Activated naive CD8-positive, alpha-beta T cell (primary cell): ENCODE measurements at regions not wholly inside any gene's neighbourhood (a gene's known extent, or its start where the extent isn't known, plus 50 kb on each side); places are given as distances from the start of the nearest gene placed in this dataset.

Source experiments
- H3K27ac Mint-ChIP-seq: one replicate; pipeline ENCODE4 v1.8.0; 2021; ENCODE audit warnings: mixed read lengths
- H3K27me3 Mint-ChIP-seq: one replicate; pipeline ENCODE4 v1.8.0; 2021; ENCODE audit warnings: mixed read lengths
- H3K36me3 Mint-ChIP-seq: one replicate; pipeline ENCODE4 v1.8.0; 2021; ENCODE audit warnings: mixed read lengths
- H3K4me1 Mint-ChIP-seq: one replicate; pipeline ENCODE4 v1.8.0; 2021; ENCODE audit warnings: low read depth, mixed read lengths
- H3K4me3 Mint-ChIP-seq: one replicate; pipeline ENCODE4 v1.8.0; 2021; ENCODE audit warnings: mild to moderate bottlenecking, mixed read lengths
- H3K9me3 Mint-ChIP-seq: one replicate; pipeline ENCODE4 v1.8.0; 2021; ENCODE audit warnings: low read depth, mixed read lengths

DNA sequence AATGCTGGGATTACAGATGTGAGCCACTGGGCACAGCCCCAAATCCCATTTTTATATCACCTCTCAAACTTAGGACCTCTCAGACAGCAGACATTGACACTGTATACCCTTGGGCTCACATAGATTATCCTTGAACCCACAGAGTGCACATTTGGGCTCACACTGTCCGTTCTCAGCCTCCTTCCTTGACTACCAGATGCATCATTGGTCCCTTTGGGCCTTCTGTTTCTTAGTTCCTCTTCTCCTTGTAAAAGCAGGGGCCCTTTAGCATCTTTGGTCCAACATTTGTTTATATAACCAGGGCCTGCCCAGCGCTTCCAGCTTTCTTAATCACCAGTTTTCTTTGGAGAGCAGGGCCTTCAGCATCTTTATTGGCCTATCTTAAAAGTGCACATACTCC lies 126.2 kb downstream of the SEC61B start:
- no peaks in the 10 kb centered on the region for H3K9me3 Mint-ChIP-seq
- H3K36me3 Mint-ChIP-seq: no peaks in the 10 kb centered on the region
- no peak overlapping the region for H3K4me3 Mint-ChIP-seq
- no peaks in the 10 kb centered on the region for H3K4me1 Mint-ChIP-seq
- no peak overlapping the region for H3K27ac Mint-ChIP-seq
- no peaks in the 10 kb centered on the region for H3K27me3 Mint-ChIP-seq

DNA sequence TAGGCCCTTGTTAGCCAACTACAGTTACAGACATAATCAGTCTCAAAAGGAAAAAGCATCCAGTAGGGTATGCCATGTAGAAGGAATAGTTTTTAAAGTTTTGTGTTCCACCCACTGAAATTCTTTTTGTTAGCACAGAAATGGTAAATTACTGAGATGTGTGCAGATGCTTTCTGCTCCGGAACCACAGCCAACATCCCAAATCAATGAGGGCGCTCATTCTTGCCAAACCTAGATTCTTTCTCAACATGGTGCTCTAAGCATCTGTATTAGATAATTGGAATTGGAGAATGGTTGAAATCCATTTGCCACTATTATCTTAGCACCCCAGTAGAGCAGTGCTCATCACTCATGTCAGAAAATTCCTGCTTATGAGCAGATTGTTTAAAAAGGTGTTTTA lies 127.8 kb downstream of the SEC61B start:
- Mint-ChIP-seq H3K27me3 (no peaks in the 10 kb centered on the region), H3K27ac (no peak overlapping the region), H3K9me3 (no peaks in the 10 kb centered on the region), H3K36me3 (no peaks in the 10 kb centered on the region), H3K4me1 (no peaks in the 10 kb centered on the region), H3K4me3 (no peak overlapping the region)

- Mint-ChIP-seq H3K4me3 (no peak overlapping the region), H3K9me3 (no peaks in the 10 kb centered on the region), H3K36me3 (no peaks in the 10 kb centered on the region), H3K4me1 (no peaks in the 10 kb centered on the region), H3K27ac (no peak overlapping the region), H3K27me3 (no peaks in the 10 kb centered on the region)
Observed at GRCh38 chr9:99350461-99350860, 128.4 kb downstream of the SEC61B start.

GRCh38 chr9:99351647-99352046 lies 129.6 kb downstream of the SEC61B start:
- Mint-ChIP-seq H3K4me1 (no peaks in the 10 kb centered on the region), H3K27ac (no peak overlapping the region), H3K9me3 (no peaks in the 10 kb centered on the region), H3K36me3 (no peaks in the 10 kb centered on the region), H3K4me3 (no peak overlapping the region), H3K27me3 (no peaks in the 10 kb centered on the region)

GRCh38 chr9:99352826-99353225 lies 130.7 kb downstream of the SEC61B start:
- no peaks in the 10 kb centered on the region for H3K27me3 Mint-ChIP-seq
- no peak overlapping the region for H3K4me3 Mint-ChIP-seq
- no peaks in the 10 kb centered on the region for H3K9me3 Mint-ChIP-seq
- no peaks in the 10 kb centered on the region for H3K4me1 Mint-ChIP-seq
- H3K36me3 Mint-ChIP-seq: no peaks in the 10 kb centered on the region
- H3K27ac Mint-ChIP-seq: no peak overlapping the region

- no peaks in the 10 kb centered on the region for H3K9me3 Mint-ChIP-seq
- peaks cover 2% of the 10 kb centered on the region for H3K27me3 Mint-ChIP-seq
- no peaks in the 10 kb centered on the region for H3K4me1 Mint-ChIP-seq
- no peak overlapping the region for H3K27ac Mint-ChIP-seq
- H3K4me3 Mint-ChIP-seq: no peak overlapping the region
- H3K36me3 Mint-ChIP-seq: no peaks in the 10 kb centered on the region
Observed at GRCh38 chr9:99353408-99353807, 131.3 kb downstream of the SEC61B start.

GRCh38 chr9:99354104-99354503 lies 132.0 kb downstream of the SEC61B start:
- Mint-ChIP-seq H3K4me3 (no peak overlapping the region), H3K4me1 (no peaks in the 10 kb centered on the region), H3K9me3 (no peaks in the 10 kb centered on the region), H3K27me3 (peaks cover 5% of the 10 kb centered on the region), H3K27ac (no peak overlapping the region), H3K36me3 (no peaks in the 10 kb centered on the region)

DNA sequence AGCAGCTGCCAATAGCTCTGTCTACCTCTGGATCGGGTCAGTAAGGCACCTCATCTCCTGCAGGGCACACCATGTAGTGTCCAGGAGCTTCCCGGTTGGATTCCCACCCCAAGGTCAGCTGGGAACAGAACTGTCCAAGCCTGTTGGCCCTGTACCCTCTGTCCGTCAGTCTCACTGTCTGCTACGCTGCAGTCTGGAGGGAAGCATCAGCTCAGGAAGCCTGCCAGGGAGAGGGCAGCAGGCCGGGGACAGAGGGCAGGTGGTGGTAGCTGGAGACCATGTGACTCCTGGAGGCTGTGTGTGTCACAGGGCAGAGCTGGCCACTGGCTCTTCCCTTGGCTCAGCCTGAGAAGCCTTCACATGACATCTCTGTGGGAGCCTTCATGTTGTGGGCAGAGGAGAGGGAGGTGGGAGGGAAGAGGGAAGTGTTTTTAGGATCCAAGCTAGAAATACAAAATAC lies 134.5 kb downstream of the SEC61B start:
- Mint-ChIP-seq H3K27me3 (peaks cover 19% of the 10 kb centered on the region), H3K36me3 (no peaks in the 10 kb centered on the region), H3K4me3 (no peak overlapping the region), H3K4me1 (no peaks in the 10 kb centered on the region), H3K27ac (no peak overlapping the region), H3K9me3 (no peaks in the 10 kb centered on the region)

GRCh38 chr9:99357575-99357974 lies 135.5 kb downstream of the SEC61B start:
- no peaks in the 10 kb centered on the region for H3K9me3 Mint-ChIP-seq
- no peak overlapping the region for H3K27ac Mint-ChIP-seq
- no peaks in the 10 kb centered on the region for H3K4me1 Mint-ChIP-seq
- no peaks in the 10 kb centered on the region for H3K36me3 Mint-ChIP-seq
- peaks cover 19% of the 10 kb centered on the region for H3K27me3 Mint-ChIP-seq
- no peak overlapping the region for H3K4me3 Mint-ChIP-seq

DNA sequence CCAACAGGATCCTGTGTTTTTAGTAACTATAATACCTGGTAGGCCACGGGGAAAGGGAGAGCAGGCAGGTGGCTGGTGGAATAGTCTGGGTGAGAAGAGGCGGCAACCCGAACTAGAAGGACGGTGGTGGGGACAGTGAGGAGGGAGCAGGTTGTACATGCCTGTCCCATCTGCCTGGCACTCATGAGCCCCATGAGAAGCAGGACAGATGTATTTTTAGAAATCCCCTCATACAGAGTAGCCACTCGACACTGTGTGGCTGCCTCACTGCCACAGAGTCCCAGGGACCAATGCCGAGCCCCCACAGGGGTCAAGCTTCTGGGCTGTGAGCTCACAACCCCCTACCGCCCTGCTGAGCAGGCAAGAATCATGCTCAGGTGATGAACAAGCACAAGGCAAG lies 136.6 kb downstream of the SEC61B start:
- H3K4me3 Mint-ChIP-seq: no peak overlapping the region
- no peak overlapping the region for H3K27ac Mint-ChIP-seq
- H3K9me3 Mint-ChIP-seq: no peaks in the 10 kb centered on the region
- no peaks in the 10 kb centered on the region for H3K36me3 Mint-ChIP-seq
- peaks cover 23% of the 10 kb centered on the region for H3K27me3 Mint-ChIP-seq
- no peaks in the 10 kb centered on the region for H3K4me1 Mint-ChIP-seq

DNA sequence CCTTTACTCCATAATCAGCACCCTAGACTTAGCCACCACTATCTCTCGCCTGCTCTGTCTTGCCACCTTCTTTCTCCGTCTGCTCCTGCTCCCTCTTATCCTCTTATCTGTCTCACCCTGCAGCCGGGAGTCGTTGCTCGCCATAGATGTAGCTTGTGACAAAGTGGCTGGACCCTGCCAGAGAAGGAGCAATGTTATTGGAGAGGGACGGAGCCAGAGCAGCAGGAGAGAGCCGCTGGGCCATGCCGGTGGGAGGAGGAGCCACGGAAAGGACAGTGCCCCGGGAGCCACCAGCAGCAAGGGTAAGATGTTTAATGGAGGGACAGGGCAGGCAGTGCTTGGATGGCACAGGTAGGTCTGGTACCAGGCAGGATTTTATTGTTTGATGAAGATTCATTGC lies 137.3 kb downstream of the SEC61B start:
- H3K9me3 Mint-ChIP-seq: no peaks in the 10 kb centered on the region
- H3K27me3 Mint-ChIP-seq: peaks cover 25% of the 10 kb centered on the region
- H3K4me3 Mint-ChIP-seq: no peak overlapping the region
- no peaks in the 10 kb centered on the region for H3K4me1 Mint-ChIP-seq
- no peaks in the 10 kb centered on the region for H3K36me3 Mint-ChIP-seq
- H3K27ac Mint-ChIP-seq: no peak overlapping the region

DNA sequence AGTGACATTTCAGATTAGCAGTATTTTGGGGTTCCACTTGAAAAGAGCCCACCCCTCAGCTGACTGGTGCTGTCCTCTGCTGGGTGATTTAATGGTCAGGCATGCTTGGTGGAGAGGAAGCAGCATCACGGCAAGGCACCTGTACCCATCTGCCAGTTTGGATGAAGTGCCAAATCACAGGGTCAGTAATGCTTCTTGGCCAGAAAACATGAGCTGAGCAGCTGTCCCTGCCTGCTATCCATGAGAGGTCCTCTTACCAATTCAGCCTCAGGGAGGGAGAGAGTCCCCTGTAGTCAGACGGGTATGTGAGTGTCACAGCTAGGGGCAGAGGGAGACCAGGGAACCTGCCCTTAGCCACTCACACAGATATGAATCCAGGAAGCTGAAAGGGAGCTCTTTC lies 137.9 kb downstream of the SEC61B start:
- peaks cover 25% of the 10 kb centered on the region for H3K27me3 Mint-ChIP-seq
- no peak overlapping the region for H3K27ac Mint-ChIP-seq
- no peaks in the 10 kb centered on the region for H3K9me3 Mint-ChIP-seq
- no peaks in the 10 kb centered on the region for H3K36me3 Mint-ChIP-seq
- H3K4me1 Mint-ChIP-seq: no peaks in the 10 kb centered on the region
- H3K4me3 Mint-ChIP-seq: no peak overlapping the region

GRCh38 chr9:99361817-99362216 lies 139.7 kb downstream of the SEC61B start:
- H3K36me3 Mint-ChIP-seq: no peaks in the 10 kb centered on the region
- H3K27me3 Mint-ChIP-seq: peaks cover 25% of the 10 kb centered on the region
- H3K4me1 Mint-ChIP-seq: no peaks in the 10 kb centered on the region
- no peaks in the 10 kb centered on the region for H3K9me3 Mint-ChIP-seq
- no peak overlapping the region for H3K27ac Mint-ChIP-seq
- no peak overlapping the region for H3K4me3 Mint-ChIP-seq

GRCh38 chr9:99362321-99362720 lies 140.2 kb downstream of the SEC61B start:
- Mint-ChIP-seq H3K4me3 (no peak overlapping the region), H3K36me3 (no peaks in the 10 kb centered on the region), H3K9me3 (no peaks in the 10 kb centered on the region), H3K4me1 (peaks cover 2% of the 10 kb centered on the region), H3K27ac (no peak overlapping the region), H3K27me3 (peaks cover 28% of the 10 kb centered on the region)

DNA sequence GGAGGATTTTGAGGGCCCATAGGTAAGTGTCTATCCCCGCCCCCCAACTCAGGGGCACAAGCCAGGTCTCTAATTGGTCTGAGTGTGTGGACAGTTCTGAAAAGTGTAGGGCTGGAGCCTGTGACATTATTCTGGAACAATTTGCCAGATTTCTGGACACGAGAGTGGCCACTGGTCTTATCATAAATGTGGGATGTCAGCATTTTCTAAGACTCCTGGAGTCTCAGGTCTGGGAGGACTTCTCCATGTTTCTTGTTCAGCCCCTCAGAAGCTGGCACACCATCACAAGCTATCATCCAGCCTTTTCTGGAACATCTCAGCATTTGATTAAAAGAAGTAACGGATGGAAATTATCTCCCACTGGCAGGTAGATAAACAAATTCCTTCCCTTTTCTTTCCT lies 141.4 kb downstream of the SEC61B start:
- Mint-ChIP-seq H3K27me3 (peaks cover 28% of the 10 kb centered on the region), H3K4me1 (peaks cover 9% of the 10 kb centered on the region), H3K9me3 (no peaks in the 10 kb centered on the region), H3K27ac (no peak overlapping the region), H3K4me3 (no peak overlapping the region), H3K36me3 (no peaks in the 10 kb centered on the region)

- peaks cover 29% of the 10 kb centered on the region for H3K27me3 Mint-ChIP-seq
- no peak overlapping the region for H3K4me3 Mint-ChIP-seq
- H3K36me3 Mint-ChIP-seq: no peaks in the 10 kb centered on the region
- H3K9me3 Mint-ChIP-seq: no peaks in the 10 kb centered on the region
- no peak overlapping the region for H3K27ac Mint-ChIP-seq
- peaks cover 20% of the 10 kb centered on the region for H3K4me1 Mint-ChIP-seq
Observed at GRCh38 chr9:99365233-99365980, 143.3 kb downstream of the SEC61B start.
